ENCODE measurements at regions not wholly inside any gene's neighbourhood (a gene's known extent, or its start where the extent isn't known, plus 50 kb on each side); places are given as distances from the start of the nearest gene placed in this dataset.

DNA sequence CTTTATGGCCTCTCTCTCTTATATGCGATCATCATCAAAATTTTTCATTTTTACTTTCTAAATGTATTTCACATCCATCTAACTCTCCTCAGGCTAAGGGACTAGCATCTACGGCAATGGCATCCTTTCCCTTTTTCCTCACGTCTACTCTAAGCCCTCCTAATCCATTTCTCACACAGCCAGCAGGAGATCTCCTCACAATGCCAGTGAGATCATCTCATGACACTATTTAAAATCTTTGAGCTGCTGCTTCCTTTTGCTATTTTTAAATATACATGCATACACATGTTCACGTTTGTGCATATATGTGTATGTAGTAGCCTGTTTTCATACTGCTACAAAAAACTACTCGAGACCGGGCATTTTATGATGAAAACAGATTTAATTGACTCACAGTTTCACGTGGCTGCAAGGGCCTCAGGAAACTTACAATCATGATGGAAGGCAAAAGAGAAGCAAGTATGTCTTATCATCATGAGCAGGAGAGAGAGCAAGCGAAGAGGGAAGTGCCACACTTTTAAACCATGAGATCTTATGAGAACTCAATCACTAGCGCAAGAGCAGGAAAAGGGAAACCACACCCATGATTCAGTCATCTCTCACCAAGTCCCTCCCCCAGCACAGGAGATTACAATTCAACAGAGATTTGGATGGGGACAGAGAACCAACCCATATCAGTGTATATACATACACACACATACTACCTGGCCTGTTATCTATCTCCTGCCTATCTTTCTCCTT lies 599.2 kb upstream of the ROBO1 start:
- TF ChIP-seq, protein P1, sequence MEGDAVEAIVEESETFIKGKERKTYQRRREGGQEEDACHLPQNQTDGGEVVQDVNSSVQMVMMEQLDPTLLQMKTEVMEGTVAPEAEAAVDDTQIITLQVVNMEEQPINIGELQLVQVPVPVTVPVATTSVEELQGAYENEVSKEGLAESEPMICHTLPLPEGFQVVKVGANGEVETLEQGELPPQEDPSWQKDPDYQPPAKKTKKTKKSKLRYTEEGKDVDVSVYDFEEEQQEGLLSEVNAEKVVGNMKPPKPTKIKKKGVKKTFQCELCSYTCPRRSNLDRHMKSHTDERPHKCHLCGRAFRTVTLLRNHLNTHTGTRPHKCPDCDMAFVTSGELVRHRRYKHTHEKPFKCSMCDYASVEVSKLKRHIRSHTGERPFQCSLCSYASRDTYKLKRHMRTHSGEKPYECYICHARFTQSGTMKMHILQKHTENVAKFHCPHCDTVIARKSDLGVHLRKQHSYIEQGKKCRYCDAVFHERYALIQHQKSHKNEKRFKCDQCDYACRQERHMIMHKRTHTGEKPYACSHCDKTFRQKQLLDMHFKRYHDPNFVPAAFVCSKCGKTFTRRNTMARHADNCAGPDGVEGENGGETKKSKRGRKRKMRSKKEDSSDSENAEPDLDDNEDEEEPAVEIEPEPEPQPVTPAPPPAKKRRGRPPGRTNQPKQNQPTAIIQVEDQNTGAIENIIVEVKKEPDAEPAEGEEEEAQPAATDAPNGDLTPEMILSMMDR (IDR thresholded peaks at IDR 0.05) = no peak
- no peak for TF ChIP-seq POLR2A (IDR thresholded peaks at IDR 0.05)

Measured in heart left ventricle (tissue), 13 donors.